ENCODE measurements at regions not wholly inside any gene's neighbourhood (a gene's known extent, or its start where the extent isn't known, plus 50 kb on each side); places are given as distances from the start of the nearest gene placed in this dataset.

- Mint-ChIP-seq H3K36me3 (ENCODE audit: unreplicated experiment) (no peaks in the 10 kb centered on the region), H3K4me1 (ENCODE audit: low read depth, unreplicated experiment) (peaks cover 10% of the 10 kb centered on the region), H3K9me3 (ENCODE audit: unreplicated experiment) (peaks cover 2% of the 10 kb centered on the region), H3K27ac (ENCODE audit: unreplicated experiment) (no peak overlapping the region), H3K27me3 (ENCODE audit: unreplicated experiment) (peaks cover under 1% of the 10 kb centered on the region), H3K4me3 (ENCODE audit: unreplicated experiment) (no peak overlapping the region)
- no peak for DNase-seq
- no peak for TF ChIP-seq CTCF (IDR thresholded peaks at IDR 0.05; ENCODE audit: partially characterized antibody, unreplicated experiment)
Observed at GRCh38 chr15:27679731-27680471, 419.2 kb downstream of the OCA2 start.

DNA sequence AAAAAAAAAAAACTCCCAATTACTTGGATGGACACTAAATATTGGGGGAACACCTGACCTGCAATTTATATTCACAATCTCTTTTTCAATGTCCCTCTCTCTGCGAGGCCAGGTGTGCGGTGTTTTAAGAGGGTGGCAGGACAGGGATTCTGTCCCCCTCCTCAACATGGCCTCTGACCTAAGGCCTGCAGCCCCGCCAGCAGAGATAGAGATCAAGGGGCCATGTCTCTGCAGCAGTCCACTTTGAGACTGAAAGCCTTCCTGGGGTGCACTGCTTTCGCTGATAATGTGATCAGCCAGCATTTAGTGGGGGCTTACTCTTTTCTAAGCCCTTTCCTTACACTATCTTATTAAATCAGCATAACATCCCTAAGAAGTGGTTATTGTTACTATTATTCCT lies 419.9 kb downstream of the OCA2 start:
- H3K27ac Mint-ChIP-seq (ENCODE audit: unreplicated experiment), result no peak overlapping the region
- no peaks in the 10 kb centered on the region for H3K36me3 Mint-ChIP-seq (ENCODE audit: unreplicated experiment)
- no peak overlapping the region for H3K4me3 Mint-ChIP-seq (ENCODE audit: unreplicated experiment)
- peaks cover 10% of the 10 kb centered on the region for H3K4me1 Mint-ChIP-seq (ENCODE audit: low read depth, unreplicated experiment)
- peaks cover 2% of the 10 kb centered on the region for H3K9me3 Mint-ChIP-seq (ENCODE audit: unreplicated experiment)
- H3K27me3 Mint-ChIP-seq (ENCODE audit: unreplicated experiment), result peaks cover 1% of the 10 kb centered on the region
- no peak for TF ChIP-seq CTCF (IDR thresholded peaks at IDR 0.05; ENCODE audit: partially characterized antibody, unreplicated experiment)
- no peak for DNase-seq

DNA sequence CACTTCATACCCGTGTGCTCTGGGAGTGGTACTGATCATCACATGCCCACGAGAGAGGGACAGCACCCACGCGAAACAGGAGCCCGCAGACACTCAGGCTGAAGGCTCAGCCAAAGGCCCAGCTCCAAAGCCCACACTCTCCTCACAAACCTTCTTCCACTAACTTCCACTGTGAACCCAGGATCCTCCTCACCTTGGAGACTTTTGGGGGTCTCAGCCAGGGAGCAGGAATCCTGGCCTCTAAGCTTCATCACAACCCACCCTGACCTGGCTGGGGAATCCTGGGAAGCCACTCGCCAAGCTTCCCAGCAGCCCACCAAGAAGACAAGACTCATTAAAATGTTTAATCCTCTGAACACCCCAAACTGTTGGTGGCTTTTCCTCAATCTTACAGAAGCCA lies 421.2 kb downstream of the OCA2 start:
- DNase-seq, result no peak
- H3K27ac Mint-ChIP-seq (ENCODE audit: unreplicated experiment), result no peak overlapping the region
- no peak overlapping the region for H3K4me3 Mint-ChIP-seq (ENCODE audit: unreplicated experiment)
- H3K36me3 Mint-ChIP-seq (ENCODE audit: unreplicated experiment), result no peaks in the 10 kb centered on the region
- H3K9me3 Mint-ChIP-seq (ENCODE audit: unreplicated experiment), result peaks cover 4% of the 10 kb centered on the region
- no peak for TF ChIP-seq CTCF (IDR thresholded peaks at IDR 0.05; ENCODE audit: partially characterized antibody, unreplicated experiment)
- H3K4me1 Mint-ChIP-seq (ENCODE audit: low read depth, unreplicated experiment), result peaks cover 10% of the 10 kb centered on the region
- peaks cover 1% of the 10 kb centered on the region for H3K27me3 Mint-ChIP-seq (ENCODE audit: unreplicated experiment)

DNA sequence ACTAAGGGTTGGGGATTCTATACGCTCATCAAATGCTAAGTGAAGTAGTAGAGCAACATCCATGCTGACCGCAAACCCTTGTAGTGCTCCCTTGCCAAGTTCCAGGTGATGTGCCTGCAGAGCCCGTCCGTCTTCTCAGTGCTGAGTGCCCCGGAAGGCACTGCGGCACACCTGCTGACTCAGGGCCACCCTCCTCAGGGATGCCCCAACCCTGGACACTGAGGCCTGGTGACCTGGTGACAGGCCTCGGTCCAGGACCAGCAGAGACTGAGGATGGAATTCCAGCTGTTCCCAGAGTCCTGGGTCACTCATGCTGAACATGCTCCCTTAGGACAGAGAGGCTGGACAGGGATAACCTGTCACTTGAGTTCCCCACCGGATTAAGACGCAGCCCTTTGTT lies 422.5 kb downstream of the OCA2 start:
- Mint-ChIP-seq H3K36me3 (ENCODE audit: unreplicated experiment) (no peaks in the 10 kb centered on the region), H3K4me3 (ENCODE audit: unreplicated experiment) (no peak overlapping the region), H3K27ac (ENCODE audit: unreplicated experiment) (no peak overlapping the region), H3K27me3 (ENCODE audit: unreplicated experiment) (peaks cover 1% of the 10 kb centered on the region), H3K4me1 (ENCODE audit: low read depth, unreplicated experiment) (peaks cover 10% of the 10 kb centered on the region), H3K9me3 (ENCODE audit: unreplicated experiment) (peaks cover 6% of the 10 kb centered on the region)
- DNase-seq, result no peak
- TF ChIP-seq CTCF (IDR thresholded peaks at IDR 0.05; ENCODE audit: partially characterized antibody, unreplicated experiment), result no peak

GRCh38 chr15:27675571-27675970 lies 423.5 kb downstream of the OCA2 start:
- Mint-ChIP-seq H3K4me1 (ENCODE audit: low read depth, unreplicated experiment) (peaks cover 10% of the 10 kb centered on the region), H3K36me3 (ENCODE audit: unreplicated experiment) (no peaks in the 10 kb centered on the region), H3K27ac (ENCODE audit: unreplicated experiment) (no peak overlapping the region), H3K27me3 (ENCODE audit: unreplicated experiment) (peaks cover 1% of the 10 kb centered on the region), H3K4me3 (ENCODE audit: unreplicated experiment) (no peak overlapping the region), H3K9me3 (ENCODE audit: unreplicated experiment) (peaks cover 6% of the 10 kb centered on the region)
- TF ChIP-seq CTCF (IDR thresholded peaks at IDR 0.05; ENCODE audit: partially characterized antibody, unreplicated experiment), result no peak
- DNase-seq, result no peak
